ENCODE measurements at regions not wholly inside any gene's neighbourhood (a gene's known extent, or its start where the extent isn't known, plus 50 kb on each side); places are given as distances from the start of the nearest gene placed in this dataset.

DNA sequence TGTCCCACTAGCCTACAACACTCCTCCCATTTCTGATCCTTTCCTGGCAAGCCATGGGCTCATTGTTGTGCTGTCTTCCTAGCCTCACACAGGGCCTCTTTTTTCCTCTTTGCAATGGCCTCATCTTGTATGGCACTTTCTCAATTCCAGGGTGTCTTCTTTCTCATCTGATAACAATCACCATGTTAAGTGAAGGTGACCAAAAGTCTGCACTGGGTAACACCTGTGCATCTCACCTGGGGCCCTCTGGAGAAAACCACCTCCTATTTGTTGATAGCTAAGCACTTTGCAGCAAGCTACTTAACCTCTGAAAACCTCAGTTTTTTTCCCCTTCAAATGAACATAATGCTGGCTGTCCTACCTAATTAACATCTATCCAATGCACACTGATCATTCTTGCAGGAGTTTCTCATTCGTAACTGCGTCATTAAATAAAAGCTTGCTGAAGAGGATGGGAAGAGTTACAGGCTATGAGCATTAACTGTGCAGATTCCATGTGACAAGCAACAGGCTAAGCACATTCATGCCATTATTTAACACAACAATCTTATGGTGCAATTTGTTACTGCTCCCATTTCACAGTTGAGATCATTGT lies 60.1 kb upstream of the STK32A start:
- no peak for TF ChIP-seq EZH2phosphoT487 (IDR thresholded peaks at IDR 0.05; ENCODE audit: low read depth)
- TF ChIP-seq, protein P1, sequence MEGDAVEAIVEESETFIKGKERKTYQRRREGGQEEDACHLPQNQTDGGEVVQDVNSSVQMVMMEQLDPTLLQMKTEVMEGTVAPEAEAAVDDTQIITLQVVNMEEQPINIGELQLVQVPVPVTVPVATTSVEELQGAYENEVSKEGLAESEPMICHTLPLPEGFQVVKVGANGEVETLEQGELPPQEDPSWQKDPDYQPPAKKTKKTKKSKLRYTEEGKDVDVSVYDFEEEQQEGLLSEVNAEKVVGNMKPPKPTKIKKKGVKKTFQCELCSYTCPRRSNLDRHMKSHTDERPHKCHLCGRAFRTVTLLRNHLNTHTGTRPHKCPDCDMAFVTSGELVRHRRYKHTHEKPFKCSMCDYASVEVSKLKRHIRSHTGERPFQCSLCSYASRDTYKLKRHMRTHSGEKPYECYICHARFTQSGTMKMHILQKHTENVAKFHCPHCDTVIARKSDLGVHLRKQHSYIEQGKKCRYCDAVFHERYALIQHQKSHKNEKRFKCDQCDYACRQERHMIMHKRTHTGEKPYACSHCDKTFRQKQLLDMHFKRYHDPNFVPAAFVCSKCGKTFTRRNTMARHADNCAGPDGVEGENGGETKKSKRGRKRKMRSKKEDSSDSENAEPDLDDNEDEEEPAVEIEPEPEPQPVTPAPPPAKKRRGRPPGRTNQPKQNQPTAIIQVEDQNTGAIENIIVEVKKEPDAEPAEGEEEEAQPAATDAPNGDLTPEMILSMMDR (IDR thresholded peaks at IDR 0.05; ENCODE audit: low read depth, low read length) = no peak

DNA sequence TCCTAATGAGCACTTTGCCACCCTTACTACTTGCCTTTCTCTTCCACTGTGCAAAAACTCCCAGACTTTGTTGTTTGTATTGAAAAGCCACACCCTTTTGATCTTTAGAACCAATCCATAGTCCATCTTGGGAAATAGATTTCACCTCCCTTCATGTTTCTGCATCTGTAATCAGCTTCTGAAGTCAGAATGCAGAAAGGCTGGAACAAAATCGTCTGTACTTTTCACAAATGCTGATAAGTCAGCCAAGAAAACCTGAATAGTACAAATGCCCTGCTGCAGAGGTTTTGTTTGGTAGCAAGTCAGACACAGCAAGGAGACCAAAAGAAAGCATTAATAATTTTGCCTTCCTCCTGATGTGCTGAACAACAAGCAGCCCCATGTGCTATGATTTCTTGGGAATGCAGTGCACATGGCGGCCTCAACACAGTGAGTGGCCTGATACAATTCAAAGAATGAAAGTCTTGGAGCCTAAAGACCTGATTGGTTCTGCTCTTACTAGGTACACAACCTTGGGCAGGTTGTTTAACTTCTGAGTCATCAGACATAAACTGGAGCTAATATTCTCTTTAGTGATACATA lies 59.2 kb upstream of the STK32A start:
- Histone ChIP-seq H3K9me3 (ENCODE audit: insufficient read depth, low read length) (no peaks in the 10 kb centered on the region), H3K4me1 (ENCODE audit: low read length) (no peaks in the 10 kb centered on the region), H3K27ac (ENCODE audit: low read length) (no peak overlapping the region), H4K20me1 (ENCODE audit: insufficient read depth, low read length) (no peaks in the 10 kb centered on the region), H3K9ac (ENCODE audit: low read length) (no peak overlapping the region), H3K4me2 (ENCODE audit: low read length) (no peak overlapping the region), H3K36me3 (replicated peaks; ENCODE audit: low read depth, low read length) (no peaks in the 10 kb centered on the region), H3K27me3 (ENCODE audit: low read depth, low read length) (no peaks in the 10 kb centered on the region), H3K79me2 (ENCODE audit: low read length) (no peaks in the 10 kb centered on the region), H3K4me3 (ENCODE audit: low read length) (no peak overlapping the region), H2AFZ (ENCODE audit: low read depth, low read length) (no peak overlapping the region)
- TF ChIP-seq EZH2phosphoT487 (IDR thresholded peaks at IDR 0.05; ENCODE audit: low read depth) = no peak
- TF ChIP-seq, protein P1 (IDR thresholded peaks at IDR 0.05; ENCODE audit: low read depth, low read length) = no peak

More for the DNA sequence above, 60.1 kb upstream of the STK32A start:
- Histone ChIP-seq H3K27ac (ENCODE audit: low read length) (no peak overlapping the region), H3K9ac (ENCODE audit: low read length) (no peak overlapping the region), H3K4me3 (ENCODE audit: low read length) (no peak overlapping the region), H3K4me1 (ENCODE audit: low read length) (no peaks in the 10 kb centered on the region), H3K9me3 (ENCODE audit: insufficient read depth, low read length) (no peaks in the 10 kb centered on the region), H3K36me3 (replicated peaks; ENCODE audit: low read depth, low read length) (no peaks in the 10 kb centered on the region), H3K27me3 (ENCODE audit: low read depth, low read length) (no peaks in the 10 kb centered on the region), H3K4me2 (ENCODE audit: low read length) (no peak overlapping the region), H3K79me2 (ENCODE audit: low read length) (no peaks in the 10 kb centered on the region), H4K20me1 (ENCODE audit: insufficient read depth, low read length) (no peaks in the 10 kb centered on the region), H2AFZ (ENCODE audit: low read depth, low read length) (no peak overlapping the region)

DNA sequence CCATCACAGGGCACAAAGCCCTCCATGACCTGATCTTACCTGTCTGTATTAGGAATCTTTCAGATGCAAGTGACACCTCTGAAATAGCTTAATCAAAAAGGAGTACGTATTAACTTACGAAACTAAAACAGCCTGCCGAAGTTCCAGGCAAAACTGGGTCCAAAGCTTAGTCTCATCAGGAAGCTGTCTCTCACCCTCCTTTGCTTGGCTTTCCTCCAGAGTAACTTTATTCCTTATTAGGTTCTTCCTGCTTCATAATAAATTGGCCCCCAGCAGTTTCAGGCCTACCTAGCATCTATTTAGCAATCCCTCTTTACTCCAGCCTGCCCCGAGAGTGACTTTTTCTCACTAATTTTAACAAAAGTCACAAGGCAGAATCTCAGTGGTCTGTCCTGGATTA lies 58.4 kb upstream of the STK32A start:
- Histone ChIP-seq H3K9me3 (ENCODE audit: insufficient read depth, low read length) (no peaks in the 10 kb centered on the region), H4K20me1 (ENCODE audit: insufficient read depth, low read length) (no peaks in the 10 kb centered on the region), H3K4me2 (ENCODE audit: low read length) (no peak overlapping the region), H3K79me2 (ENCODE audit: low read length) (no peaks in the 10 kb centered on the region), H3K4me1 (ENCODE audit: low read length) (no peaks in the 10 kb centered on the region), H3K27me3 (ENCODE audit: low read depth, low read length) (no peaks in the 10 kb centered on the region), H3K9ac (ENCODE audit: low read length) (no peak overlapping the region), H2AFZ (ENCODE audit: low read depth, low read length) (no peak overlapping the region), H3K4me3 (ENCODE audit: low read length) (no peak overlapping the region), H3K27ac (ENCODE audit: low read length) (no peak overlapping the region), H3K36me3 (replicated peaks; ENCODE audit: low read depth, low read length) (no peaks in the 10 kb centered on the region)
- no peak for TF ChIP-seq EZH2phosphoT487 (IDR thresholded peaks at IDR 0.05; ENCODE audit: low read depth)
- TF ChIP-seq, protein P1 (IDR thresholded peaks at IDR 0.05; ENCODE audit: low read depth, low read length) = no peak

DNA sequence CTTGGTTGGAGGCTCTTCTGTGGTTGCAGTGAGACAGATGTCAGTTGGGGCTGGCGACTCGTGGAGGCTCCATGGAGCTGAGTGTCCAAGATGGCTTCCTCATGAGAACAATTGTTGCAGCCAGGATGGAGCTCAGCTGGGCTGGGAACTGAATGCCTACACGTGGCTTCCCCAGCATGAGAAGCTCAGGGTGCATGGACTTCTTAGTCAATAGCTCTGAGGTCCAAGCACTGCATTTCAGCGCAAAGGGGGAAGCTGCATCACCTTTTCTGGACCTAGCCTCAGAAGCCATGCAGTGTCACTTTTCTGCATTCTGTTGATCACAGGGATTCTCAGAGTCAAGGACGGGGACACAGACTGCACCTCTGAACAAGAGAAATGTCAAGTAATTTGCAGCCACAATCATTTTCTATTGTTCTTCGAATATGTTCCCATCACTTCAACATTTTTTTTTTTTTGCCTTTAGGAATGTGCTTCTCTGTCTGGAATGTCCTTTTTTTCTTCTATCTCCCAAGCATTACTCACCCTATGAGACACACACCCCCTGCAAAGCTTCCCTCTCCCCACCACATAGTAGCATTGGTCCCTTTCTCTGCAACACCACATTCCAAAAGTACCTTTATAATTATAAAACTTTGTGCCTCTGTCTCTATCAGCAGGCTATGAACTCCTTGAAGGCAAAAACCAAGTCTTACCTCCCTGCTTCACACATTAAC lies 57.5 kb upstream of the STK32A start:
- Histone ChIP-seq H3K9ac (ENCODE audit: low read length) (no peak overlapping the region), H3K79me2 (ENCODE audit: low read length) (no peaks in the 10 kb centered on the region), H3K4me2 (ENCODE audit: low read length) (no peak overlapping the region), H3K4me3 (ENCODE audit: low read length) (no peak overlapping the region), H4K20me1 (ENCODE audit: insufficient read depth, low read length) (no peaks in the 10 kb centered on the region), H3K27ac (ENCODE audit: low read length) (no peak overlapping the region), H3K36me3 (replicated peaks; ENCODE audit: low read depth, low read length) (no peaks in the 10 kb centered on the region), H3K4me1 (ENCODE audit: low read length) (no peaks in the 10 kb centered on the region), H3K9me3 (ENCODE audit: insufficient read depth, low read length) (no peaks in the 10 kb centered on the region), H3K27me3 (ENCODE audit: low read depth, low read length) (no peaks in the 10 kb centered on the region), H2AFZ (ENCODE audit: low read depth, low read length) (no peak overlapping the region)
- TF ChIP-seq, protein P1 (IDR thresholded peaks at IDR 0.05; ENCODE audit: low read depth, low read length) = no peak
- TF ChIP-seq EZH2phosphoT487 (IDR thresholded peaks at IDR 0.05; ENCODE audit: low read depth) = no peak
